GF-D8 (cell line): ENCODE measurements at regions not wholly inside any gene's neighbourhood (a gene's known extent, or its start where the extent isn't known, plus 50 kb on each side); places are given as distances from the start of the nearest gene placed in this dataset.

Experiments used
- DNase-seq: peaks from one replicate; lab custom pipeline; 2025; lab: John Stamatoyannopoulos, UW

GRCh38 chr3:40858364-40859115 lies 333.8 kb downstream of the ZNF621 start:
- DNase-seq: no peak

GRCh38 chr3:40862946-40863345 lies 336.4 kb upstream of the CTNNB1 start:
- no peak for DNase-seq

- no peak for DNase-seq
These were observed 335.0 kb upstream of the CTNNB1 start for GRCh38 chr3:40864146-40864782.

GRCh38 chr3:40864915-40865314 lies 334.4 kb upstream of the CTNNB1 start:
- no peak for DNase-seq

GRCh38 chr3:40867797-40868196 lies 331.5 kb upstream of the CTNNB1 start:
- DNase-seq: no peak

GRCh38 chr3:40869013-40869412 lies 330.3 kb upstream of the CTNNB1 start:
- DNase-seq: no peak

- DNase-seq: no peak
These were observed 329.4 kb upstream of the CTNNB1 start for GRCh38 chr3:40869939-40870338.

GRCh38 chr3:40871394-40871793 lies 327.9 kb upstream of the CTNNB1 start:
- no peak for DNase-seq

- no peak for DNase-seq
These were observed 326.9 kb upstream of the CTNNB1 start for GRCh38 chr3:40872258-40872920.

- no peak for DNase-seq
These were observed 325.8 kb upstream of the CTNNB1 start for GRCh38 chr3:40873476-40873875.

- no peak for DNase-seq
These were observed 325.2 kb upstream of the CTNNB1 start for GRCh38 chr3:40873934-40874699.

- no peak for DNase-seq
These were observed 323.7 kb upstream of the CTNNB1 start for GRCh38 chr3:40875581-40875980.

GRCh38 chr3:40876009-40876408 lies 323.3 kb upstream of the CTNNB1 start:
- DNase-seq: no peak

- no peak for DNase-seq
These were observed 322.8 kb upstream of the CTNNB1 start for GRCh38 chr3:40876496-40876895.

- DNase-seq: no peak
These were observed 321.5 kb upstream of the CTNNB1 start for GRCh38 chr3:40877631-40878463.

GRCh38 chr3:40878464-40878905 lies 320.8 kb upstream of the CTNNB1 start:
- no peak for DNase-seq

GRCh38 chr3:40885430-40885829 lies 313.9 kb upstream of the CTNNB1 start:
- no peak for DNase-seq

GRCh38 chr3:40886660-40887425 lies 312.5 kb upstream of the CTNNB1 start:
- no peak for DNase-seq

- no peak for DNase-seq
These were observed 308.1 kb upstream of the CTNNB1 start for GRCh38 chr3:40891186-40891585.

GRCh38 chr3:40895109-40895508 lies 304.2 kb upstream of the CTNNB1 start:
- no peak for DNase-seq

- no peak for DNase-seq
These were observed 300.0 kb upstream of the CTNNB1 start for GRCh38 chr3:40899286-40899712.
